HT-29 (cell line): ENCODE measurements at regions not wholly inside any gene's neighbourhood (a gene's known extent, or its start where the extent isn't known, plus 50 kb on each side); places are given as distances from the start of the nearest gene placed in this dataset.
"Not testable (repeated sequence)": the region's sequence is repeated elsewhere in the genome, so short reads cannot be mapped to it uniquely, and the experiment has no call there.

Source experiments
- DNase-seq: peaks from one replicate; pipeline ENCODE4 v3.0.0-alpha.2; 2015; ENCODE audit warnings: low spot score

- no peak for DNase-seq
Measured at GRCh38 chr10:56298941-56299340, 62.1 kb downstream of the ZWINT start.

GRCh38 chr10:56296618-56297017 lies 64.4 kb downstream of the ZWINT start:
- no peak for DNase-seq

GRCh38 chr10:56288403-56288802 lies 72.7 kb downstream of the ZWINT start:
- DNase-seq, result no peak

GRCh38 chr10:56286096-56286495 lies 75.0 kb downstream of the ZWINT start:
- no peak for DNase-seq

GRCh38 chr10:56279270-56279669 lies 81.8 kb downstream of the ZWINT start:
- DNase-seq, result no peak

GRCh38 chr10:56269181-56269580 lies 91.9 kb downstream of the ZWINT start:
- no peak for DNase-seq

- no peak for DNase-seq
Measured at GRCh38 chr10:56266120-56266519, 94.9 kb downstream of the ZWINT start.

- no peak for DNase-seq
Measured at GRCh38 chr10:56258991-56259390, 102.1 kb downstream of the ZWINT start.

- no peak for DNase-seq
Measured at GRCh38 chr10:56258378-56258777, 102.7 kb downstream of the ZWINT start.

- DNase-seq, result no peak
Measured at GRCh38 chr10:56255298-56255697, 105.8 kb downstream of the ZWINT start.

GRCh38 chr10:56240471-56240870 lies 120.6 kb downstream of the ZWINT start:
- DNase-seq, result no peak

- peak; percentile 12 for DNase-seq
Measured at GRCh38 chr10:56231436-56231835, 129.6 kb downstream of the ZWINT start.

GRCh38 chr10:56222237-56222636 lies 138.8 kb downstream of the ZWINT start:
- no peak for DNase-seq

- DNase-seq, result no peak
Measured at GRCh38 chr10:56212951-56213350, 148.1 kb downstream of the ZWINT start.

GRCh38 chr10:56181607-56182006 lies 179.5 kb downstream of the ZWINT start:
- no peak for DNase-seq

- no peak for DNase-seq
Measured at GRCh38 chr10:56178210-56178609, 182.8 kb downstream of the ZWINT start.

- DNase-seq, result not testable (repeated sequence)
Measured at GRCh38 chr10:56155091-56155513, 206.0 kb downstream of the ZWINT start.

- no peak for DNase-seq
Measured at GRCh38 chr10:56146806-56147205, 214.3 kb downstream of the ZWINT start.

- no peak for DNase-seq
Measured at GRCh38 chr10:56142092-56142728, 218.8 kb downstream of the ZWINT start.

GRCh38 chr10:56139405-56139804 lies 221.7 kb downstream of the ZWINT start:
- no peak for DNase-seq

- DNase-seq, result no peak
Measured at GRCh38 chr10:56135828-56136227, 225.2 kb downstream of the ZWINT start.

GRCh38 chr10:56123247-56123646 lies 237.8 kb downstream of the ZWINT start:
- DNase-seq, result no peak

- peak; percentile 3 for DNase-seq
Measured at GRCh38 chr10:56116684-56117083, 244.4 kb downstream of the ZWINT start.

GRCh38 chr10:56109454-56109853 lies 251.6 kb downstream of the ZWINT start:
- no peak for DNase-seq
